22Rv1 (cell line): ENCODE measurements at regions not wholly inside any gene's neighbourhood (a gene's known extent, or its start where the extent isn't known, plus 50 kb on each side); places are given as distances from the start of the nearest gene placed in this dataset.

Experiments
- ZFX ChIP-seq: fragments of 450-650 bp; IDR thresholded peaks from 2 replicates; pipeline ENCODE4 v1.6.1; 2017; ENCODE audit warnings: antibody characterized with exemption, borderline replicate concordance
- TF ChIP-seq, protein P1 (sequence below): fragments of 450-650 bp; IDR thresholded peaks from 2 replicates; pipeline ENCODE4 v1.5.1; 2017; ENCODE audit warnings: mild to moderate bottlenecking

DNA sequence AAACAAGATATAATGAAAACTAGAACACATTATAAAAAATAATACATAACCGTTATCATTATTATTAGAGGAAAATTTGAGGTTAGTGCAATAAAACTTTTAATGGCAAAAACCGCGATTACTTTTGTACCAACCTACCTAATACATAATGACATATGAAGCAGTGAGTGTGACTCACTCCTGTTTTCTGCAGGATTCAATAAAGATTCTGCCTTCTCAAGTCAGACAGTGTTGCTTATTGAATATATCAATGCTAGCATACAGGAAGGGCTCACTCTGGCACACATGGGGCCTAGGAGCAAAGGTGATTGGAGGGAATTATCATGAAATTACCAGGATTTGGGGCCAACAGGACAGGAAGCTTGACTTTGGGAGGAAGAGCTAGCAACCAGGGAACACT is 230.8 kb upstream of the CEP162 start:
- TF ChIP-seq, protein P1, sequence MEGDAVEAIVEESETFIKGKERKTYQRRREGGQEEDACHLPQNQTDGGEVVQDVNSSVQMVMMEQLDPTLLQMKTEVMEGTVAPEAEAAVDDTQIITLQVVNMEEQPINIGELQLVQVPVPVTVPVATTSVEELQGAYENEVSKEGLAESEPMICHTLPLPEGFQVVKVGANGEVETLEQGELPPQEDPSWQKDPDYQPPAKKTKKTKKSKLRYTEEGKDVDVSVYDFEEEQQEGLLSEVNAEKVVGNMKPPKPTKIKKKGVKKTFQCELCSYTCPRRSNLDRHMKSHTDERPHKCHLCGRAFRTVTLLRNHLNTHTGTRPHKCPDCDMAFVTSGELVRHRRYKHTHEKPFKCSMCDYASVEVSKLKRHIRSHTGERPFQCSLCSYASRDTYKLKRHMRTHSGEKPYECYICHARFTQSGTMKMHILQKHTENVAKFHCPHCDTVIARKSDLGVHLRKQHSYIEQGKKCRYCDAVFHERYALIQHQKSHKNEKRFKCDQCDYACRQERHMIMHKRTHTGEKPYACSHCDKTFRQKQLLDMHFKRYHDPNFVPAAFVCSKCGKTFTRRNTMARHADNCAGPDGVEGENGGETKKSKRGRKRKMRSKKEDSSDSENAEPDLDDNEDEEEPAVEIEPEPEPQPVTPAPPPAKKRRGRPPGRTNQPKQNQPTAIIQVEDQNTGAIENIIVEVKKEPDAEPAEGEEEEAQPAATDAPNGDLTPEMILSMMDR, result no peak
- no peak for TF ChIP-seq ZFX
